Colonic mucosa (tissue), 4 donors: ENCODE measurements at regions not wholly inside any gene's neighbourhood (a gene's known extent, or its start where the extent isn't known, plus 50 kb on each side); places are given as distances from the start of the nearest gene placed in this dataset.

Experiments
- DNase-seq: peaks from one replicate; pipeline ENCODE4 v3.0.0-alpha.2; 2020
- H3K27ac ChIP-seq: fragments of 200-600 bp; one replicate; pipeline ENCODE4 v1.8.0; 2021
- H3K27me3 ChIP-seq: fragments of 200-600 bp; one replicate; pipeline ENCODE4 v1.8.0; 2021
- H3K36me3 ChIP-seq: fragments of 200-600 bp; one replicate; pipeline ENCODE4 v1.8.0; 2021
- H3K4me1 ChIP-seq: fragments of 200-600 bp; one replicate; pipeline ENCODE4 v1.8.0; 2021; ENCODE audit warnings: mild to moderate bottlenecking
- H3K4me3 ChIP-seq: fragments of 200-600 bp; one replicate; pipeline ENCODE4 v1.8.0; 2021
- H3K9ac ChIP-seq, 2 donors: one replicate each; pipeline ENCODE4 v1.7.0; 2013; ENCODE audit warnings: control low read depth in 2 of 2, low read depth in 2 of 2, low read length in 2 of 2
- H3K9me3 ChIP-seq: fragments of 200-600 bp; one replicate; pipeline ENCODE4 v1.8.0; 2021
- CTCF ChIP-seq: fragments of 200-600 bp; IDR thresholded peaks from one replicate; pipeline ENCODE4 v1.8.0; 2022; ENCODE audit warnings: antibody characterized with exemption, mild to moderate bottlenecking
- intact Hi-C: fragments of 100-400 bp; cut with DNase I; formaldehyde crosslinking; loops from one replicate; pipeline ENCODE4 v1.14.1; 2022
- donor health status: healthy.
- donor health status: DM: no; HTN: no; CAD: no.
- donor health status: DM: no; HTN: no; CAD: no.

DNA sequence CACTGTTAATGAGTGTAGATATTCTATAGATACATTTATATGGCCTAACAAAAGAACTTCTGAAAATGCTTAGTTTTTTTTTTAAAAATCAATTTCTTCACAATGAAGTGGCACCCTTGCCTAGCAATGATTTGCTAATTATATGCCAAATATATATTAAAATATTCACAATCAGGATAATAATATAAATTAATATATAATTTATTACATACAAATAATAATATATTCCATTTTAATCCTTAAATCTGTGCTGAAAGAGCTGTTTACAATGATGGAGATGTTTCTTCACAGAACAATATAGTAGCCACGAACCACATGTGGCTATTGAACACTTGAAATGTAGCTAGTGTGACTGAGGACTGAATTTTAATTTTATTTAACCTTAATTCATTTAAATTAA lies 648.4 kb upstream of the GBE1 start:
- intact Hi-C loops = no loop called here
- TF ChIP-seq CTCF = no peak
- Histone ChIP-seq H3K27ac (no peak overlapping the region), H3K36me3 (no peaks in the 10 kb centered on the region), H3K9me3 (no peaks in the 10 kb centered on the region), H3K9ac (no peak overlapping the region), H3K4me3 (no peak overlapping the region), H3K27me3 (no peaks in the 10 kb centered on the region), H3K4me1 (no peaks in the 10 kb centered on the region)
- no peak for DNase-seq

DNA sequence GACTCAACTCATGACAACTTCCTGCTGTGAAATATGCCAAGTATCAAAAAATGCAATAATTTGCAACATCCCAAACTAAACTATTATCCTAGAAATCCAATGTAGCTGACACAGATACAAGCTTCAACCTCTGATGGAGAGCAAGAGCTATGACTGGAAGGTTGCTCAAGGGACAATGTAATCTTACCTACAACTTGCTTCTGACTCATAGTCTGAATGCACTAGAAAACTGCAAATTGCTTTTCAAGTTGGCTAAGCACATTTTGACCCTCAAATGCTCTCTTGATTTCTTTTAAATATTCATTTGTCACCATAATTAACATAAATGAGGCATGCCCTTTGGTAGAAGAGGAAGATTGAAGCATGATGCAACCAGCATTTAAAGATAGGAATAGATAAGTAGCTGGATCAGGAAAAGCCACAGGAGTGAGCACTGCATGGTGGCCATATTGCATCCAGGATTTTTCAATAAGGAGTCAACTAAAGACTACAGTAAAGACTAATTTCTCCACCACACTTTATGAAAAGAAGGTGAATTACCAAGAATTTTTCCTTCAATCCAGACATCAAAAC lies 630.8 kb upstream of the GBE1 start:
- no peak for TF ChIP-seq CTCF
- Histone ChIP-seq H3K27ac (no peak overlapping the region), H3K36me3 (no peaks in the 10 kb centered on the region), H3K9ac (no peak overlapping the region), H3K4me1 (no peaks in the 10 kb centered on the region), H3K4me3 (no peak overlapping the region), H3K9me3 (no peaks in the 10 kb centered on the region), H3K27me3 (no peaks in the 10 kb centered on the region)
- no peak for DNase-seq
- intact Hi-C loops = no loop called here

DNA sequence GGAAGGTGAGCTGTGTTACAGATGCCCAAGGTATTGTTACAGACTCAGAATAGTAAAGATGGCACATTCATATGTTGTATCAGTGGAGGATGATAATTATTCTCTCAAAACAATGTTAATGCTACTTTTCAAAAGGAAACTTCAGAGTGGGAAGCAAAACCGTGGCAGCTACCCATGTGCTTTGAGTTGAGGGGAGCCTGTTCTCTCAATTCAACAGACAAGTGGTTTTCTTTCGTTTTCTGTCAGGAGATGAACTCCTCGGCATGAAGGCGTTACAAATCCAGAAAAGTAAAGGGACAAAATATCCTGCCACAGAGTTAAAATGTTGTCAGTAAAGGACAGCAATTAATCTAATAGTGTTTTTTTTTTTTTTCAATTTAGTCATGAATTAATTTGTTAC lies 629.4 kb upstream of the GBE1 start:
- Histone ChIP-seq H3K4me3 (no peak overlapping the region), H3K27me3 (no peaks in the 10 kb centered on the region), H3K4me1 (no peaks in the 10 kb centered on the region), H3K27ac (no peak overlapping the region), H3K9ac (no peak overlapping the region), H3K36me3 (no peaks in the 10 kb centered on the region), H3K9me3 (no peaks in the 10 kb centered on the region)
- DNase-seq = no peak
- intact Hi-C loops = no loop called here
- TF ChIP-seq CTCF = no peak

GRCh38 chr3:82386647-82387046 lies 625.2 kb upstream of the GBE1 start:
- no peaks in the 10 kb centered on the region for H3K9me3 ChIP-seq
- H3K27me3 ChIP-seq = no peaks in the 10 kb centered on the region
- H3K9ac ChIP-seq = no peak overlapping the region
- no peak for TF ChIP-seq CTCF
- H3K27ac ChIP-seq = no peak overlapping the region
- no peak for DNase-seq
- H3K36me3 ChIP-seq = no peaks in the 10 kb centered on the region
- H3K4me1 ChIP-seq = no peaks in the 10 kb centered on the region
- intact Hi-C loops = no loop called here
- no peak overlapping the region for H3K4me3 ChIP-seq

GRCh38 chr3:82384181-82384580 lies 622.7 kb upstream of the GBE1 start:
- no peak overlapping the region for H3K27ac ChIP-seq
- no peaks in the 10 kb centered on the region for H3K9me3 ChIP-seq
- H3K36me3 ChIP-seq = no peaks in the 10 kb centered on the region
- H3K4me1 ChIP-seq = no peaks in the 10 kb centered on the region
- intact Hi-C loops = no loop called here
- no peak overlapping the region for H3K4me3 ChIP-seq
- H3K27me3 ChIP-seq = no peaks in the 10 kb centered on the region
- DNase-seq = no peak
- no peak overlapping the region for H3K9ac ChIP-seq
- TF ChIP-seq CTCF = no peak

DNA sequence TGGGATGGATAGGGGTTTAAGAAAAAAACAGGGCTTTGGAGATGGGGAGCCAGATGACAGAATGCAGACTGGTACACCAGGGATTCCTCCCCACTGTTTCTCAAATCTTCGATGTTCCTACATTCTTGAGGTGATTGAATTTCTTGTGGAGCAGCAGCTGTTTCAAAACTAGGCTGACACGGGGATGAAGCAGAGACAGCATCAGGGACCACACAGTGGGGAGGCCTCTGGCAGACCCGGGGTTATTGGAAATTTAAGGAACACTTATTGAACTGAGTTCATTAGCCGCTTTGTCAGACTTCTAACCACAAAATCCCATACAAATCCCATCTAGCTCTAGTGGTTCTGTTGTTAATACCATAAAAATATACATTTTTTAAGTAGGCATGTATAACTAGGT lies 621.4 kb upstream of the GBE1 start:
- no peak for TF ChIP-seq CTCF
- intact Hi-C loops = no loop called here
- no peak overlapping the region for H3K9ac ChIP-seq

More for the DNA sequence above, 621.4 kb upstream of the GBE1 start:
- no peak for DNase-seq
- no peaks in the 10 kb centered on the region for H3K4me1 ChIP-seq
- H3K27me3 ChIP-seq = no peaks in the 10 kb centered on the region
- H3K9me3 ChIP-seq = no peaks in the 10 kb centered on the region
- no peaks in the 10 kb centered on the region for H3K36me3 ChIP-seq
- no peak overlapping the region for H3K4me3 ChIP-seq
- H3K27ac ChIP-seq = no peak overlapping the region
